H54 (cell line): ENCODE measurements at regions not wholly inside any gene's neighbourhood (a gene's known extent, or its start where the extent isn't known, plus 50 kb on each side); places are given as distances from the start of the nearest gene placed in this dataset.

Experiments used
- DNase-seq: peaks from one replicate; pipeline ENCODE4 v3.0.0; 2011; ENCODE audit warnings: low spot score, mixed read lengths; ENCODE audit not compliant: insufficient read length
- FAIRE-seq: peaks from 3 replicates; lab custom pipeline; 2011; peaks lifted over from hg19 to GRCh38; lab: Jason Lieb, UNC
- POLR2A ChIP-seq: IDR thresholded peaks from 2 replicates; pipeline ENCODE4 v1.6.1; 2011; ENCODE audit warnings: low read depth, mild to moderate bottlenecking, low read length

GRCh38 chr2:129080715-129081476 is 762.2 kb upstream of the HS6ST1 start:
- no peak for TF ChIP-seq POLR2A
- DNase-seq (no peak), FAIRE-seq (no peak)

- DNase-seq = no peak
- FAIRE-seq = no peak
- no peak for TF ChIP-seq POLR2A
These were observed 766.7 kb upstream of the HS6ST1 start for GRCh38 chr2:129085386-129085785.

- FAIRE-seq (no peak), DNase-seq (no peak)
- TF ChIP-seq POLR2A = no peak
These were observed 768.6 kb upstream of the HS6ST1 start for GRCh38 chr2:129087133-129087813.

GRCh38 chr2:129091620-129092019 is 773.0 kb upstream of the HS6ST1 start:
- no peak for FAIRE-seq
- TF ChIP-seq POLR2A = no peak
- no peak for DNase-seq

- FAIRE-seq (no peak), DNase-seq (no peak)
- no peak for TF ChIP-seq POLR2A
These were observed 774.3 kb upstream of the HS6ST1 start for GRCh38 chr2:129092956-129093355.

DNA sequence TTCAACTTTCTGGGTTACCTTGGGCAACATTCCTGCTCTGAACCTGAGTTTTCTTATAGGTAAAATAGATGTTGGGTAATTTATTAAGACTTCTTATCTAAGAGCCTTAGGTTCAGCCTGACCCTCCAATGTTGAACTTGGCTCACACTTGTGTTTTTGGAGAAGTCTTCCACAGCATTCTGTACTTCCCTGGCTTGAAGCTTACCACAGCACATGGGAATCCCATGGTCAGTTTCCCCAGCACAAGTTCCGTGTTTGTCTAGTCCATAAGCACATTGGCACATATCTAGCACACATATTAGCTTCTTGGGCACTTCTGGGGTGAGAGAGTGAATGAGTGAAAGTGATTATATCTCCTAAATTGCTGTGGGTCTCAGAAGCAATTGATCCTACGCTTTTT is 782.5 kb upstream of the HS6ST1 start:
- DNase-seq (no peak), FAIRE-seq (no peak)
- TF ChIP-seq POLR2A = no peak

DNA sequence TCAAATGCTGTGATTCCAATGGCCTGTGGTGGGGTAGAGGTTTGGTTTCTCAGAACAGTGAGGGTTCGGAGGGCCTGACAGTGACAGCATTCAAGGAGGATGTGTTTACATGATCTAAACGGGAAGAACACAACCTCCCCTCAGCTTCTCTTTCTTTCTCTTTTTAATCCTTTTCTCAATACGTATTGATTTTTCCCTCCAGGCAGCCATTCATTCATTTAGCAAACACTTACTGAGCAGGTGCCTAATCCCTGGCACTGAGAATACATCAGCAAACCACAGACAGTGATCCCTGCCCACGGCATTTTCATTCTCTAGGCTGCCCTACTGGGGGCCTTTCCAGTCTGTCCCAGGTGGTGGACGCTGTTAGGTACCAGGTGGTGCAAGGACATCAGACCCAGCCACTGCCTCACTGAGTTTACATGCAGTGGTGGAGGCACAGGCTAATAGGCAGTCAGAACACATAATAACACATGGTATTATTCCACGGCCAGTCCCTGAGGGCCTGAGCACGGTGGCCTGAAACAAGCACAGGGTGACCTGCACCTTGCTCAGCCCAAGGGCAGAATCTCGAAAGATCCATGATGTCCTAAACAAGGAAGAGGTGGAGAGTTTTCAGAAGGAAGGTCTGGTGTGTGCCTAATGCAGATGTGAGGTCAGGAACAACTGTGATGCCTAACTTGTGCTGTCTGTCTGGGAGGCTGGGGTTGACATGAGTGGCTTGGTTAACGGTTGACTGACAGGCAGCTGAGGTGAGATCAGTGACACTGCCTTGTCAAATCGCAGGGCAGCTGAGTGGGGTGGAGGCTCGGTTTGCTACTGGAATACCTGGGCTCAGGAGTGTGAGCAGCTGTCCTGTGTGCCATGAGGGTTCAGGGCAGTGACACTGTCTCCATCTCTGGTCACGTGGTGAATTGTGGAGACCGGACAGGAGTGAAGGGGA is 785.5 kb upstream of the HS6ST1 start:
- no peak for FAIRE-seq
- no peak for TF ChIP-seq POLR2A
- no peak for DNase-seq

DNA sequence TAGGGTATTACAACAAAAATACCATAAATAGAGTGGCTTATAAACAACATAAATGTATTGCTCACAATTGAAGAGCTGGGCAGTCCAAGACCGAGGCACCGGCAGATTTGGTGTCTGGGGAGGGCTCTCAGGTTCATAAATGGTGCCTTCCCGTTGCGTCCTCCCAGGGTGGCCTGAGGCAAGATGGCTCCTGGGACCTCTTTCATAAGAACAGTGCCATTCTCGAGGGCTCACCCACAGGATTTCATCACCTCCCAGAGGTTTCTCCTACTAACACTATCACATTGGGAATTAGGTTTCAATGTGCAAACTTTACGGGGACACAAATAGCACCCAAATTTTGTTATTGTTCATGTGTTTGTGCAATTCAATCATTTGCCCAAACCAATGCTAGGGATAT is 793.5 kb upstream of the HS6ST1 start:
- TF ChIP-seq POLR2A = no peak
- FAIRE-seq (no peak), DNase-seq (no peak)

- FAIRE-seq = no peak
- DNase-seq = no peak
- TF ChIP-seq POLR2A = no peak
These were observed 795.1 kb upstream of the HS6ST1 start for GRCh38 chr2:129113776-129114175.

GRCh38 chr2:129117434-129117833 is 798.8 kb upstream of the HS6ST1 start:
- TF ChIP-seq POLR2A = no peak
- no peak for DNase-seq
- no peak for FAIRE-seq

DNA sequence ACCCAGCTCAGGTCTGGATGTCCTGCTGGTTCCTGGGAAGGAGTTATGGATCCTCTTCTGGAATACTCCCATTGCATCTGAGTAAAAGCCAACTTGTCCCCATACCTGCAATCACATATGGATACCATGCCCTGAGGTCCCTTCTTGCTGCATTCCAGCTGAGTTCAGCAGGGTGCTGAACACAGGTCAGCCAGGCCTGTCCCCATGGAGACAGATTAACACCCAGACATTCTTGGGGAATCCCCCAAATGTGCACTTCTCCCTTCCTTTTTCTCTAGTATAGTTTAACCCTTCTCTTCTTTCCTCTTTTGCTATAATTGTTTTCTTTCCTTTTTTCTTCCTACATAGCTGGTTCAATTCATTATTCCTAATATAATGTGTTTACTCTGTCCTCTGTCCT is 799.6 kb upstream of the HS6ST1 start:
- FAIRE-seq (no peak), DNase-seq (no peak)
- no peak for TF ChIP-seq POLR2A

DNA sequence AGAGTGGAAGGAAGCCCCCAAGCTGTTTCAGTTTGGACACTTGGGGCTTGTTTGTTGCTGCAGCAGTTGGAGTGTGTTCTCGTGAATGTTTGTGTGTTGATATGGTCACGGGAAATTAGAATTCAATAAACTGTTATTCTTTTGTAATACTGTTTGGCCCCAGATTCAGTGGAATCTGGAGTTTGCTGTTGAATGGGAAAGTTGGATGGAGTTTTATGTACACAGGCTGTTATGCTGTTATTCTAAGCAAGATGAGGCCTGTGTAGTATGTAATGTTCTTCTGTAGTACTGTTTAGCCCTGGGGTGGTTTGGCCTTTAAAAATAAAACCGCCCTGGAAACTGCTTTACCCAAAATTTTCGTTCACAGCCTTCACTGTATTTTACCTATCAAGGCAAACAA is 810.4 kb upstream of the HS6ST1 start:
- TF ChIP-seq POLR2A = no peak
- FAIRE-seq (no peak), DNase-seq (no peak)

GRCh38 chr2:129133692-129134641 is 815.3 kb upstream of the HS6ST1 start:
- TF ChIP-seq POLR2A = no peak
- DNase-seq (no peak), FAIRE-seq (no peak)

GRCh38 chr2:129135017-129135416 is 816.3 kb upstream of the HS6ST1 start:
- no peak for TF ChIP-seq POLR2A
- no peak for FAIRE-seq
- DNase-seq = no peak
